GM21526 (cell line): ENCODE measurements at regions not wholly inside any gene's neighbourhood (a gene's known extent, or its start where the extent isn't known, plus 50 kb on each side); places are given as distances from the start of the nearest gene placed in this dataset.
"Not testable (repeated sequence)": the region's sequence is repeated elsewhere in the genome, so short reads cannot be mapped to it uniquely, and the experiment has no call there.

Experiments used
- ATAC-seq: cut with Tn5 transposase; IDR thresholded peaks from one replicate; pipeline ENCODE4 v1.9.1; 2021; ENCODE audit warnings: moderate library complexity; ENCODE audit not compliant: unreplicated experiment, low FRiP score

GRCh38 chr7:15839416-15840100 lies 153.1 kb upstream of the MEOX2 start:
- no peak for ATAC-seq

DNA sequence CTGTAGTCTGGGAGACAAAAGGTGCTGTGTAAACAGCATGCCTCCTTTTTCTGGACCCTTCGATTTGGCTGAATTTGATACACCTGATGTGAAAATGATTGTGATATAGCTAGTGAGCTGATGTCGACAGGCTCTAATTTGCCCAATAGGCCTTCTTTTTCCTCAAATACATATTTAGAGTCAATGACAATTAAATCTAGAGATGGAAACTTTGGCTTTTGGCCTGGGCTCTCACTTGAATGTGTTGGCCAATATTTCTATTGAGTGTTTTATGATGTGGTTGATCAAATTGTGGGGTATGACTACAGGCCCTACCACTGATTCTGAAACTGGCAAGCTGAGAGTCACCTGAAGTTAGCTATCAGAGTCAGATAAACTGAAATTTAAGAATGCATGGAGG lies 151.8 kb upstream of the MEOX2 start:
- no peak for ATAC-seq

GRCh38 chr7:15837306-15837950 lies 150.9 kb upstream of the MEOX2 start:
- no peak for ATAC-seq

DNA sequence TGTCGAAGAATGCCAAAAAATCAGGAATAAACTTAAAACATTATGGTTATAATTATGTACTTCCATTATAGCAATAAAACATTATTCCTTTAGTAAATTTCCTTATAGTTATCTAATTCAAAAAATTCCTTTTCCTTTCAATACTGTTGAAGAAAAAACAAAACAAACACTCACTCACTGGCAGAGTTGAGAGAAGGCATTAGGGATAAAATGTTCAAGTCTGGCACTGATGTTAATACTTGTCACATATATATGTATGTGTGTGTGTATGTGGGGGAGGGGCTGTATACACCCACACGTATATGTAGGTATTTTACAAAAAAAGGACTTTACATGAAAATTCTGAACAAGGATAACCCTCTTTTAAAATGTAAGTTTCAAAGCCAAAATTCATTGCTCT lies 150.2 kb upstream of the MEOX2 start:
- ATAC-seq, result no peak

DNA sequence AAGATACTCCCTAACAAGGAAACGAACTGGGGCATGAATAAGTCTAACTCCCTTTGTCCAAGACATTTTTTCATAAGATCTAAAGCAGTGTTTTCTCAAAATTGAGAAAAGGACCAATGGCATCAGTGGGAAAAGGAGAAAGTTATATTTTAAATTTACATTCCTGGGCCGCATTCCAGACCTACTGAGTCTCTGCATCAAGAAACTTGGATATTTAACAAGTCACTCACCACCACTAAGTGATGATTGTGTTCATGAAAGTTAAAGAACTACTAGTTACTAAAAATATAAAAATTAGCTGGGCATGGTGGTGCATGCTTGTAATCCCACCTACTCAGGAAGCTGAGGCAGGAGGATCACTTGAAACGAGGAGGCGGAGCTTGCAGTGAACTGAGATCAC lies 149.6 kb upstream of the MEOX2 start:
- no peak for ATAC-seq

GRCh38 chr7:15834446-15834845 lies 148.0 kb upstream of the MEOX2 start:
- ATAC-seq, result no peak

GRCh38 chr7:15832996-15833395 lies 146.5 kb upstream of the MEOX2 start:
- ATAC-seq, result no peak

GRCh38 chr7:15831606-15832005 lies 145.1 kb upstream of the MEOX2 start:
- ATAC-seq, result no peak

- ATAC-seq, result no peak
Observed at GRCh38 chr7:15829691-15830090, 143.2 kb upstream of the MEOX2 start.

GRCh38 chr7:15828881-15829280 lies 142.4 kb upstream of the MEOX2 start:
- no peak for ATAC-seq

GRCh38 chr7:15821484-15822427 lies 135.3 kb upstream of the MEOX2 start:
- ATAC-seq, result no peak

DNA sequence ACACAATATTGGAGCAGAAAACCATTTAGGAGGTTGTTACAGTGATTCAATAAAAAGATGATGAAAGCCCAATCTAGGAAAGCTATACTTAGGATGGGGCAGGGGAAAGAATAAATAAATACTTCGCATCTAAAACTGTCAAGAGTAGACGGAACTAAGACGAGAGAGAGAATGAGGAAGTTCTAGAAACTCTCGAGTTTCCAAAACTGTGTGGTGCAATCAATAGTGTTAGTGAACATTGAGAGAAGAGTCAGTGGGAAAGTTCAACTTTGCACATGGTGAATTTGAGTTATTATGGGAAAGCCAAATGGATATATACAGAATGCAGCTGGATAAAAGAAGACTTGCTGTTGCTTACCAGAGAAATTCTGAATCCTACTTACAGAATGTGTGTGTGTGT lies 133.8 kb upstream of the MEOX2 start:
- no peak for ATAC-seq

DNA sequence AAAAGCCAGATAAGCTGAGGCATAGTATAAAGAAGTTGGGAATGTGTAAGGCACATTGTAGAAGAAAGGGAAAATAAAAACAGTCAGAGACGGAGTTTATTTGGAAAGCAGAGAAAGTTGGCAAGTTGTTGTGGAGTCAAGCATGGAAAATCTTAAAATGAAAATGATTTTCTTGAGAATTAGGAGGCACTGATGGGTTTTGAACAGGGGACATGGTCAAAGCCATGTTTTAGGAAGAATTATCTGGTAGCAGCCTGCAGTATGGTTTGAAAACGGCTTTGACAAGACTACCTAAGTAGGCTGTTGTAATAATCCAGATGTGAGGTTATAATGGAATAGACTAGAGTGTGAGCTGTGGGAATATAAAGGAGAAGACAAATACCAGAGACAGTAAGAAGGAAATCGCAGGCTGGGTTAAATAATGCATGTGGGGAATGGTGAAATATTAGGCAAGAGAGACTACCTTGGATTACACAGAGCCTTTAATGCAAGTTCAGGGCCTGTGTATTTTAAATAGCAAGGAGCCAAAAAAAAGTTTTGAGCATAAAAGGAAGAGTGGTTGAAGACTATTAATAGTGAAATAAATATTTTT lies 130.4 kb upstream of the MEOX2 start:
- ATAC-seq, result no peak

- ATAC-seq, result no peak
Observed at GRCh38 chr7:15813448-15813847, 127.0 kb upstream of the MEOX2 start.

- ATAC-seq, result not testable (repeated sequence)
Observed at GRCh38 chr7:15810383-15810782, 123.9 kb upstream of the MEOX2 start.

DNA sequence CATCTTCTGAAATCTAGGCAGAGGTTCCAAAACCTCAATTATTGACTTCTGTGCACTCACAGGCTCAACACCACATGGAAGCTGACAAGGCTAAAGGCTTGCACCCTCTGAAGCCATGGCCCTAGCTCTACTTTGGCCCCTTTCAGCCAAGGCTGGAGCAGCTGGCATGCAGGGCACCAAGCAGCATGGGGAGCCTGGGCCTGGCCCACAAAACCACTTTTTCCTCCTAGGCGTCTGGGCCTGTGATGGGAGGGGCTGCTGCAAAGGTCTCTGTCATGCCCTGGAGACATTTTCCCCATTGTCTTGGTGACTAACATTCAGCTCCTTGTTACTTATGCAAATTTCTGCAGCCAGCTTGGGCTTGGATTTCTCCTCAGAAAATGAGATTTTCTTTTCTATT lies 123.5 kb upstream of the MEOX2 start:
- not testable (repeated sequence) for ATAC-seq

GRCh38 chr7:15805891-15806290 lies 119.4 kb upstream of the MEOX2 start:
- no peak for ATAC-seq

GRCh38 chr7:15802425-15802824 lies 115.9 kb upstream of the MEOX2 start:
- no peak for ATAC-seq

DNA sequence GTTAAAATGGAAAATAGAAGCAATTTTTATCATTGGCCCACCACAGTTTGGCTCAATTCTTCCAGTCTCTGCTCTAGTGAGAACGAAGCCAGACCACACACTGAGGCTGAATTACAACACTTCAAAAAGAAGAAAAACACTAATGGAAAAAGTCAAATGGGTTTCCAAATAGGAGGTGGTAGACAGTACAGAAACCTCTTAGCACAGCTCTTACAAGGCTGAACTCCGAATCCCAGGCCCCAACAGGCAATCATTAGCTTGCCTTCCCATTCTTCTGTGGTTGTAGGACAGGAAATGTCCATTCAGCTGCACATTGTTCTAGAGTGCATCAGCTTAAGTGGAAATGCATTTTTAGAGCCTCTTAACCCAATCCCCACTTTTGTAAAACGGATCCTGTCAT lies 115.1 kb upstream of the MEOX2 start:
- ATAC-seq, result no peak

- no peak for ATAC-seq
Observed at GRCh38 chr7:15801041-15801440, 114.6 kb upstream of the MEOX2 start.

DNA sequence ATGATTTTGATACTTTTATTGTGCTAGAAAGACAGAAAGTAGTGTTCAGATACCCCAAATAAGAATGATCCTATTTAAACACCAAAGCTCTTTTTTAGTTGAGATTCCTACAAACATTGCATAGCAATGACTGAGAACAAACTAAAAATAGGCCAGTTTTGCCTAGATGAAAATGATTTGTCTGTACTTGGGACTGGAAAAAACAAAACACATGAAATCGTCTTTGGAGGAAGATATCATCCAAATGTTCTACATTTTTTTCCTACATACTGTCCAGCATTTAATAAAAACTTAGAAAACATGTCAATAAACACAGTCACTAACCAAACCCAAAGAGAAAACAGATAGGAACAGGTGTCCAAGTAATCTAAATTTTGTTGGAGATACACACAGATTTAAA lies 111.6 kb upstream of the MEOX2 start:
- ATAC-seq, result no peak
